GM19395 (cell line): ENCODE measurements at regions not wholly inside any gene's neighbourhood (a gene's known extent, or its start where the extent isn't known, plus 50 kb on each side); places are given as distances from the start of the nearest gene placed in this dataset.
"Not testable (repeated sequence)": the region's sequence is repeated elsewhere in the genome, so short reads cannot be mapped to it uniquely, and the experiment has no call there.

Experiments used
- ATAC-seq: cut with Tn5 transposase; IDR thresholded peaks from one replicate; pipeline ENCODE4 v1.9.1; 2021; ENCODE audit warnings: mild to moderate bottlenecking, moderate library complexity; ENCODE audit not compliant: unreplicated experiment

- no peak for ATAC-seq
Observed at GRCh38 chr11:109480251-109480650, 58.3 kb downstream of the C11orf87 start.

GRCh38 chr11:109486129-109486528, 64.1 kb downstream of the C11orf87 start:
- no peak for ATAC-seq

GRCh38 chr11:109490953-109491635, 69.1 kb downstream of the C11orf87 start:
- no peak for ATAC-seq

GRCh38 chr11:109506115-109506514, 84.1 kb downstream of the C11orf87 start:
- ATAC-seq: no peak

- no peak for ATAC-seq
Observed at GRCh38 chr11:109507331-109507730, 85.3 kb downstream of the C11orf87 start.

GRCh38 chr11:109507836-109508561, 86.0 kb downstream of the C11orf87 start:
- no peak for ATAC-seq

GRCh38 chr11:109508943-109509342, 87.0 kb downstream of the C11orf87 start:
- ATAC-seq: no peak

- no peak for ATAC-seq
Observed at GRCh38 chr11:109510316-109510715, 88.3 kb downstream of the C11orf87 start.

GRCh38 chr11:109511598-109511997, 89.6 kb downstream of the C11orf87 start:
- no peak for ATAC-seq

GRCh38 chr11:109512249-109512648, 90.3 kb downstream of the C11orf87 start:
- no peak for ATAC-seq

- no peak for ATAC-seq
Observed at GRCh38 chr11:109512680-109513079, 90.7 kb downstream of the C11orf87 start.

- ATAC-seq: peak; percentile 46
Observed at GRCh38 chr11:109514313-109515018, 92.5 kb downstream of the C11orf87 start.

GRCh38 chr11:109519253-109519652, 97.3 kb downstream of the C11orf87 start:
- ATAC-seq: no peak

- ATAC-seq: no peak
Observed at GRCh38 chr11:109521571-109522086, 99.6 kb downstream of the C11orf87 start.

GRCh38 chr11:109522116-109522755, 100.2 kb downstream of the C11orf87 start:
- no peak for ATAC-seq

- not testable (repeated sequence) for ATAC-seq
Observed at GRCh38 chr11:109525636-109526035, 103.6 kb downstream of the C11orf87 start.

GRCh38 chr11:109526061-109526460, 104.1 kb downstream of the C11orf87 start:
- ATAC-seq: no peak

- no peak for ATAC-seq
Observed at GRCh38 chr11:109526931-109527330, 104.9 kb downstream of the C11orf87 start.

- no peak for ATAC-seq
Observed at GRCh38 chr11:109527496-109527895, 105.5 kb downstream of the C11orf87 start.

- no peak for ATAC-seq
Observed at GRCh38 chr11:109547356-109548027, 125.5 kb downstream of the C11orf87 start.

GRCh38 chr11:109552376-109552775, 130.4 kb downstream of the C11orf87 start:
- no peak for ATAC-seq
